ENCODE measurements at regions not wholly inside any gene's neighbourhood (a gene's known extent, or its start where the extent isn't known, plus 50 kb on each side); places are given as distances from the start of the nearest gene placed in this dataset.

DNA sequence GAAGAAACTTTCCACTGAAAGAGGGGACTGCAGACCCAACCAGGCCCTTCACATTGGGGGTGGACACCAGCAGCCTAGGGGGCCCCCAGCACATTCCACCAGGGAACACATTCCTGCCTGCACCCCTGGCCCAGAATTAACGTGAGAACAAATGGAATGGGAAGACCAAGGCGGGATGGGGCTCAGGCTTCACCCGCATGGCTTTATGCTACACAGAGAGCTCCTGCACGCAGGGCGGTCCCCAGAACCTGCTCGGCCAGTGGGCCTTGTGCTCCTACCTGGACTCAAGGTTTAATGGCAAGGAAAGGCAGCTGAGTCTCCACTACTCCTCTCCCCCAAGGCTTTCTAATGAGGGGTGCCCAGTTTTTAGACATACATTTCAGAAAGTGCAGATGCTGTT is 146.3 kb upstream of the GPR26 start:
- Histone ChIP-seq H4K20me1 (ENCODE audit: control insufficient read depth, insufficient read depth, insufficient read length) (no peaks in the 10 kb centered on the region), H3K27me3 (ENCODE audit: insufficient read depth, low read length) (no peaks in the 10 kb centered on the region), H3K79me2 (ENCODE audit: insufficient read depth, low read length) (no peaks in the 10 kb centered on the region), H3K23me2 (ENCODE audit: insufficient read length, low read depth, low read length, poor library complexity, severe bottlenecking) (no peaks in the 10 kb centered on the region), H3K79me1 (ENCODE audit: insufficient read depth, low read depth, low read length, poor library complexity, severe bottlenecking) (no peaks in the 10 kb centered on the region), H3T11ph (ENCODE audit: low read length) (no peak overlapping the region), H3K4me1 (ENCODE audit: insufficient read depth, low read length) (no peaks in the 10 kb centered on the region), H2BK20ac (ENCODE audit: low read depth, low read length, poor library complexity, severe bottlenecking) (no peak overlapping the region), H4K91ac (ENCODE audit: insufficient read length, low read depth, low read length) (no peak overlapping the region), H3K9ac (ENCODE audit: extremely low read depth, insufficient read length, low read length) (no peak overlapping the region), H3K56ac (ENCODE audit: insufficient read length, low read depth, low read length) (no peak overlapping the region), H2AFZ (ENCODE audit: low read length) (no peak overlapping the region), H3K4me2 (ENCODE audit: insufficient read depth, insufficient read length, low read length) (no peak overlapping the region), H4K8ac (replicated peaks; ENCODE audit: insufficient read length, low read depth, low read length) (no peak overlapping the region), H3K4ac (ENCODE audit: low read depth, low read length) (no peak overlapping the region), H2AK5ac (ENCODE audit: insufficient read length, low read length) (no peak overlapping the region), H3K14ac (ENCODE audit: insufficient read depth, low read length) (no peak overlapping the region), H2BK120ac (ENCODE audit: low read depth, low read length, poor library complexity, severe bottlenecking) (no peak overlapping the region), H3K27ac (ENCODE audit: insufficient read length, low read depth, low read length) (no peak overlapping the region), H2BK5ac (ENCODE audit: insufficient read length, low read length) (no peak overlapping the region), H3K23ac (ENCODE audit: insufficient read length, low read depth, low read length) (no peak overlapping the region), H3K18ac (ENCODE audit: insufficient read length, low read depth, low read length) (no peak overlapping the region), H2BK15ac (ENCODE audit: low read depth, low read length) (no peak overlapping the region), H3K9me3 (ENCODE audit: control insufficient read depth, low read depth, low read length) (no peaks in the 10 kb centered on the region), H2BK12ac (ENCODE audit: insufficient read length, low read depth, low read length) (no peak overlapping the region), H4K5ac (ENCODE audit: insufficient read length, low read depth, low read length) (no peak overlapping the region)
- TF ChIP-seq, protein P1, sequence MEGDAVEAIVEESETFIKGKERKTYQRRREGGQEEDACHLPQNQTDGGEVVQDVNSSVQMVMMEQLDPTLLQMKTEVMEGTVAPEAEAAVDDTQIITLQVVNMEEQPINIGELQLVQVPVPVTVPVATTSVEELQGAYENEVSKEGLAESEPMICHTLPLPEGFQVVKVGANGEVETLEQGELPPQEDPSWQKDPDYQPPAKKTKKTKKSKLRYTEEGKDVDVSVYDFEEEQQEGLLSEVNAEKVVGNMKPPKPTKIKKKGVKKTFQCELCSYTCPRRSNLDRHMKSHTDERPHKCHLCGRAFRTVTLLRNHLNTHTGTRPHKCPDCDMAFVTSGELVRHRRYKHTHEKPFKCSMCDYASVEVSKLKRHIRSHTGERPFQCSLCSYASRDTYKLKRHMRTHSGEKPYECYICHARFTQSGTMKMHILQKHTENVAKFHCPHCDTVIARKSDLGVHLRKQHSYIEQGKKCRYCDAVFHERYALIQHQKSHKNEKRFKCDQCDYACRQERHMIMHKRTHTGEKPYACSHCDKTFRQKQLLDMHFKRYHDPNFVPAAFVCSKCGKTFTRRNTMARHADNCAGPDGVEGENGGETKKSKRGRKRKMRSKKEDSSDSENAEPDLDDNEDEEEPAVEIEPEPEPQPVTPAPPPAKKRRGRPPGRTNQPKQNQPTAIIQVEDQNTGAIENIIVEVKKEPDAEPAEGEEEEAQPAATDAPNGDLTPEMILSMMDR (conservative IDR thresholded peaks at IDR 0.05) = no peak
- H3K4me3 Mint-ChIP-seq = no peak overlapping the region
- H3K27ac Mint-ChIP-seq = no peak overlapping the region
- WGBS (ENCODE audit: extremely low coverage, insufficient read length, low lambda C conversion rate) = no CpG with 5 or more reads among the region's 6 CpGs
- H3K4me1 Mint-ChIP-seq = peaks cover 13 to 17% of the 10 kb centered on the region in 2 experiments
- peaks cover 0 to 23% (median 0%) of the 10 kb centered on the region in 3 experiments; a peak in 3 of 7 replicates for H3K36me3 Mint-ChIP-seq (ENCODE audit: insufficient read depth in 1 of 3, low read depth in 3 of 3)
- H3K27me3 Mint-ChIP-seq (ENCODE audit: low read depth) = peaks cover 2% of the 10 kb centered on the region
- DNase-seq = no peak
- peaks cover 0 to 8% of the 10 kb centered on the region in 2 experiments; a peak in 1 of 5 replicates for H3K9me3 Mint-ChIP-seq

Measured in H9 (cell line).